ENCODE measurements at regions not wholly inside any gene's neighbourhood (a gene's known extent, or its start where the extent isn't known, plus 50 kb on each side); places are given as distances from the start of the nearest gene placed in this dataset.

DNA sequence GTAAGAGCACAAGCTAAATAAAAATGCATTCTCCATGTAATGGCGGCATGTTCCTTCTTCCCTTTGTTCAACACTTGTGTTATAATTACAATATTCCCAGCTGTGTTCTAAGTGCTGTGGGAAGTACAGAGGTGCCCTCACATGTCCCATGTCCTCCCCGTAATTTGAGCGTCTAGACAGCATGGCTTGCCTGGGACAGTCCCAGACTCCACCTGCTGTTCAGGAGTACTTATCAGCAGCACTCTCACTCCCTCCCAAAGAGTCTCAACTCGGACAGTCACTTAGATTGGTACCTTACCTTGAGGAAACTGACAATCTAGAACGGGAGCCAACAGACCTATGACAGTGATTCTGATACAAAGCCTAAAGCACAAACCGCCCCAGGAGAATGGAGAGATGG is 370.5 kb downstream of the EIPR1 start:
- no peak overlapping the region for H3K4me3 ChIP-seq (ENCODE audit: insufficient read depth, low read length)
- no peak for DNase-seq (ENCODE audit: insufficient read length, low spot score, missing footprints)
- H3K4me2 ChIP-seq (ENCODE audit: insufficient read depth, low read length), result no peak overlapping the region
- no peaks in the 10 kb centered on the region for H3K9me3 ChIP-seq (ENCODE audit: low read depth, low read length)
- H3K4me1 ChIP-seq (ENCODE audit: insufficient read depth, low read length), result no peaks in the 10 kb centered on the region
- H3K27ac ChIP-seq (ENCODE audit: low read depth, low read length), result no peak overlapping the region
- H3K79me2 ChIP-seq (ENCODE audit: insufficient read depth, low read length), result no peaks in the 10 kb centered on the region
- H4K20me1 ChIP-seq (ENCODE audit: insufficient read depth, low read length), result no peaks in the 10 kb centered on the region
- TF ChIP-seq, protein P1, sequence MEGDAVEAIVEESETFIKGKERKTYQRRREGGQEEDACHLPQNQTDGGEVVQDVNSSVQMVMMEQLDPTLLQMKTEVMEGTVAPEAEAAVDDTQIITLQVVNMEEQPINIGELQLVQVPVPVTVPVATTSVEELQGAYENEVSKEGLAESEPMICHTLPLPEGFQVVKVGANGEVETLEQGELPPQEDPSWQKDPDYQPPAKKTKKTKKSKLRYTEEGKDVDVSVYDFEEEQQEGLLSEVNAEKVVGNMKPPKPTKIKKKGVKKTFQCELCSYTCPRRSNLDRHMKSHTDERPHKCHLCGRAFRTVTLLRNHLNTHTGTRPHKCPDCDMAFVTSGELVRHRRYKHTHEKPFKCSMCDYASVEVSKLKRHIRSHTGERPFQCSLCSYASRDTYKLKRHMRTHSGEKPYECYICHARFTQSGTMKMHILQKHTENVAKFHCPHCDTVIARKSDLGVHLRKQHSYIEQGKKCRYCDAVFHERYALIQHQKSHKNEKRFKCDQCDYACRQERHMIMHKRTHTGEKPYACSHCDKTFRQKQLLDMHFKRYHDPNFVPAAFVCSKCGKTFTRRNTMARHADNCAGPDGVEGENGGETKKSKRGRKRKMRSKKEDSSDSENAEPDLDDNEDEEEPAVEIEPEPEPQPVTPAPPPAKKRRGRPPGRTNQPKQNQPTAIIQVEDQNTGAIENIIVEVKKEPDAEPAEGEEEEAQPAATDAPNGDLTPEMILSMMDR (IDR thresholded peaks at IDR 0.05; ENCODE audit: extremely low read depth, low read depth, low read length), result no peak
- H3K27me3 ChIP-seq (ENCODE audit: insufficient read depth, low read length), result no peaks in the 10 kb centered on the region
- no peak overlapping the region for H2AFZ ChIP-seq (ENCODE audit: low read length)
- no peaks in the 10 kb centered on the region for H3K36me3 ChIP-seq (ENCODE audit: insufficient read depth, low read length)

DNA sequence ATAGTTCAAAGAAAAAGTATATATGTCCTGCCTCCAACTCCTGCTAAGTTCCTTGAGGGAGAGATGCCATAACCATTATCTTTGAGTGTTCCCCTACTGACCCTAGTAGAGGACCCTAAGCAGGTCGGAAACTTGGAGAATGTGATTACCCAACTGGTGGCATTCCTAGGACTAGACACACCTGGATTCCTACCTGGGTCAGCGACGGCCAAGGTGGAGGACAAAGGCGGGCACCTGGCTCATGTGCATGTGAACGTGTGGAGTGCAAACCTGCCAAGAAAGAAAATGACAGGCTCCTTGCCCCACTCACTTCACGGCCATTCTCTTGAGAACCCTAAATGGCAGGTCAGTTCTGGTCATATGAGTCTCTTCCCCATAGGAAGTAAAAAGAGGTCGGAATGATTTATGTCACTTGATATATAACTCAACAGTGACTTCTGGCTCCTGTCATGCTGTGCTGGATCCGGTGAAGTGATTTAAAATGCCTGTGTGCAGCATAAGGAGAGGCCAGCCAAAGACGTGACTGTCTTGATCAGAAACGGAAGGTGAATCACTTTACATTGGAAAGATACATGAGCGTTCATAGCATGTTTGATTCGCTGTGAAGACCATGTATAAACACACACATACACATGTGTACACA is 371.6 kb downstream of the EIPR1 start:
- H3K4me3 ChIP-seq (ENCODE audit: insufficient read depth, low read length), result no peak overlapping the region
- H3K36me3 ChIP-seq (ENCODE audit: insufficient read depth, low read length), result no peaks in the 10 kb centered on the region
- DNase-seq (ENCODE audit: insufficient read length, low spot score, missing footprints), result no peak
- H3K27ac ChIP-seq (ENCODE audit: low read depth, low read length), result no peak overlapping the region
- TF ChIP-seq, protein P1 (IDR thresholded peaks at IDR 0.05; ENCODE audit: extremely low read depth, low read depth, low read length), result no peak
- no peaks in the 10 kb centered on the region for H3K27me3 ChIP-seq (ENCODE audit: insufficient read depth, low read length)
- no peak overlapping the region for H3K4me2 ChIP-seq (ENCODE audit: insufficient read depth, low read length)
- no peaks in the 10 kb centered on the region for H4K20me1 ChIP-seq (ENCODE audit: insufficient read depth, low read length)
- H2AFZ ChIP-seq (ENCODE audit: low read length), result no peak overlapping the region
- no peaks in the 10 kb centered on the region for H3K9me3 ChIP-seq (ENCODE audit: low read depth, low read length)
- no peaks in the 10 kb centered on the region for H3K4me1 ChIP-seq (ENCODE audit: insufficient read depth, low read length)
- H3K79me2 ChIP-seq (ENCODE audit: insufficient read depth, low read length), result no peaks in the 10 kb centered on the region

DNA sequence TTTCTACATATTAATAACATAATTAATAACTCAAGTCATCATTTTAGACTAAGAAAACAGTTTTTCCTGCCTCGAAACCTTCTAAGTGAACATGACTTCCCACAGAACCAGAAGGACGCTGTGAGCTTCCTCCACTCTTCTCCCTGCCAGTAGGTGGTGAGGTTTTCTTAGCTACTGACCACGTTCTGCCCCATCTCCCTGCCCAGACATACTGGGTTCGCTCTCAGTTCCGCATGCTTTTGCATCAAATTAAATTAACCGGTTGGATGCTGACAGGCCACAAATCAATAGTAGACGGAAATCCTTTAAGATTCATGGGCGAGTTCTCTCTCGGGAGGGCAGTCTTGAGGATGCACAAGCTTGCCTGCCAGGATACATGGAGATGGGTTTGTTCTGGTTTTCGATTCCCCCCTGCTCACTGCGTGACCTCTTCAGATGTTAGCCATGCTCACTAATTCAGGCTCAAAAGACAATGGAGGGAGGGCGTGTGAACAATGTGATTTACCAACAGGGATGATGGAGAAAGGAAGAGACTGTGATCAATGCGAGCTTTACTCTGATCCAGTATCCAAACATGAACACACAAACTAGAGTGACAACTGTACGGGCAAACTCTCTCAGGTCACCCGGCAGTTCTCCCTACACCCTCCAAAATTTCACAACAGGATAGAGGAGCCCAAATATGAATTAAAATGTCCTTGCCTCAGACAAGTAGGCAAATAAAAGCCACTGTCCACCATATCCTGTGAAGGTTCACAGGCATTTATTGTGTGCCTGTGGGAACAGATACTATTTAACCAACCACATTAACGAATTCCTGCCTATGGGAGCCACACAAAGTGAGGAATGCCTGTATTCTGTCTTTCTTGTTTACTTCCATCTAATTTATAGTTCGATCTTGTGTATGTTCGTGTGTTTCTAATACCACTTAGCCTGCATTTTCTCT is 375.7 kb downstream of the EIPR1 start:
- Histone ChIP-seq H3K4me1 (ENCODE audit: insufficient read depth, low read length) (no peaks in the 10 kb centered on the region), H3K36me3 (ENCODE audit: insufficient read depth, low read length) (no peaks in the 10 kb centered on the region), H2AFZ (ENCODE audit: low read length) (no peak overlapping the region), H3K4me3 (ENCODE audit: insufficient read depth, low read length) (no peak overlapping the region), H3K4me2 (ENCODE audit: insufficient read depth, low read length) (no peak overlapping the region), H3K79me2 (ENCODE audit: insufficient read depth, low read length) (no peaks in the 10 kb centered on the region), H3K27ac (ENCODE audit: low read depth, low read length) (no peak overlapping the region), H3K9me3 (ENCODE audit: low read depth, low read length) (no peaks in the 10 kb centered on the region), H3K27me3 (ENCODE audit: insufficient read depth, low read length) (no peaks in the 10 kb centered on the region), H4K20me1 (ENCODE audit: insufficient read depth, low read length) (no peaks in the 10 kb centered on the region)
- no peak for DNase-seq (ENCODE audit: insufficient read length, low spot score, missing footprints)
- TF ChIP-seq, protein P1 (IDR thresholded peaks at IDR 0.05; ENCODE audit: extremely low read depth, low read depth, low read length), result no peak

DNA sequence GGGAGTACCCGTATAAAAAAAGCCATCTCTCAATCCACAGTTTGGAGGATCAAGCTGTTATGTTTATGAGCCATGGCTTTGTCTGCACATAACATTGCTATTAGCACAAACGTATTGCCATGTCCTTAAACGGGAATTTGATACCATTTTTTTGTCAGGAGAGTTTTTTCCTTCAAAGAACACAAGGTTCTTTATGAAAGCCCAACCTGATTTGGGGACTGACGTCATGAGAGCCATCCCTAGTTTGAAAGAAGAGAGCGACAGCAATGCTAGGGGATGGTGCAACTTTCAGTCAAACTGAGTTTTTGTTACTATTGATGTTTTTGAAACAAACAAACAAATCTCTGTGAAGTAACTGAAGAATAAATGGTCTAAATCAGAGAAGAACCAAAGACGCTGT is 376.6 kb downstream of the EIPR1 start:
- no peak overlapping the region for H3K4me3 ChIP-seq (ENCODE audit: insufficient read depth, low read length)
- H3K27ac ChIP-seq (ENCODE audit: low read depth, low read length), result no peak overlapping the region
- H3K36me3 ChIP-seq (ENCODE audit: insufficient read depth, low read length), result no peaks in the 10 kb centered on the region
- no peaks in the 10 kb centered on the region for H3K9me3 ChIP-seq (ENCODE audit: low read depth, low read length)
- H4K20me1 ChIP-seq (ENCODE audit: insufficient read depth, low read length), result no peaks in the 10 kb centered on the region
- no peaks in the 10 kb centered on the region for H3K27me3 ChIP-seq (ENCODE audit: insufficient read depth, low read length)
- H2AFZ ChIP-seq (ENCODE audit: low read length), result no peak overlapping the region
- H3K79me2 ChIP-seq (ENCODE audit: insufficient read depth, low read length), result no peaks in the 10 kb centered on the region
- H3K4me2 ChIP-seq (ENCODE audit: insufficient read depth, low read length), result no peak overlapping the region
- TF ChIP-seq, protein P1 (IDR thresholded peaks at IDR 0.05; ENCODE audit: extremely low read depth, low read depth, low read length), result no peak
- no peaks in the 10 kb centered on the region for H3K4me1 ChIP-seq (ENCODE audit: insufficient read depth, low read length)
- no peak for DNase-seq (ENCODE audit: insufficient read length, low spot score, missing footprints)

Measured in osteoblast (primary cell).